Spinal cord (tissue), 9 donors: ENCODE measurements at regions not wholly inside any gene's neighbourhood (a gene's known extent, or its start where the extent isn't known, plus 50 kb on each side); places are given as distances from the start of the nearest gene placed in this dataset.
A peak's percentile ranks its signal among the peaks of the same experiment; 100 is the strongest.
"Not testable (repeated sequence)": the region's sequence is repeated elsewhere in the genome, so short reads cannot be mapped to it uniquely, and the experiment has no call there.

Experiments
- DNase-seq, 6 donors: peaks; one replicate each; pipeline versions ENCODE4 v3.0.0 to v3.0.0-alpha.2; 2013 to 2015; ENCODE audit warnings: low spot score in 6 of 6, low read depth in 4 of 6
- H3K27ac ChIP-seq: one replicate; pipeline ENCODE4 v1.5.1; 2013; ENCODE audit warnings: low read depth, low read length, control low read depth
- H3K27me3 ChIP-seq: one replicate; pipeline ENCODE4 v1.6.1; 2013; ENCODE audit warnings: low read length; ENCODE audit not compliant: control insufficient read depth, insufficient read depth
- H3K36me3 ChIP-seq: one replicate; pipeline ENCODE4 v1.6.1; 2013; ENCODE audit warnings: low read length; ENCODE audit not compliant: control insufficient read depth, insufficient read depth
- H3K4me1 ChIP-seq: one replicate; pipeline ENCODE4 v1.6.1; 2013; ENCODE audit warnings: low read length; ENCODE audit not compliant: control insufficient read depth, insufficient read depth
- H3K4me3 ChIP-seq: one replicate; pipeline ENCODE4 v1.5.1; 2013; ENCODE audit warnings: low read depth, low read length, control low read depth
- H3K9me3 ChIP-seq: one replicate; pipeline ENCODE4 v1.6.1; 2013; ENCODE audit warnings: low read length; ENCODE audit not compliant: control insufficient read depth, insufficient read depth
- WGBS: methylation state at CpG from one replicate; pipeline ENCODE4 v1.1.5; 2013; ENCODE audit warnings: missing lambda C conversion rate; ENCODE audit not compliant: insufficient coverage; 5-methylcytosine and 5-hydroxymethylcytosine counted together
- donor health status: healthy.

DNA sequence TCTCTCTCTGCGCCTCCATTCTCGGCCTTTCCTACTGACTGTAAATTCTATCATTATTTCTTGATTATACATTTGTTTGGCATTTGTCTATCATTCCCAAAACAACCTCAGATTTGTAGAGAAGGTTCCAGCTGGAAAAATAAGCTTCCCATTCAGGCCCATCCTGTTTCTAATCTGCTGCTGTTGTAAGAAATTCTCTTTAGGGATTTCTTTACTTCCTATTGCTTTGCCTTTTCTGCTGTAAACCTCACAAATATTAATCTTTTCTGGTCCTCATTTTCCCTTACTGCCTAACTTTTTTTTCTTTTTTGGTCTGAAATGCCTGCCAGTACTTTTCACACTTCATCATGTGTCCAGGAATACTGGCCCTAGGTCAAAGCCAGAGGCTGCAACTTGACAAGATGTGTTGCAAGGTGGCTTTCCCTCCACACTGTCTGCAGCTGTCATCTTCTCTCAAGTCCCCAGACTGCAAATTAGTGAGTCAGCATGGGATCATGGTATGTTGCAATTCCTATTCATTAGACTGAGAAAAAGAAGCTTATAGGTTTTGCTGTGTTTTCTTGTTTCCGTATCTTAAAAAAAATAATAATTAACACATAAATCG, 858.7 kb upstream of the CHORDC1 start:
- no peak overlapping the region for H3K27ac ChIP-seq
- no CpG with 5 or more reads among the region's 4 CpGs for WGBS
- H3K27me3 ChIP-seq, result no peaks in the 10 kb centered on the region
- no peaks in the 10 kb centered on the region for H3K4me1 ChIP-seq
- H3K9me3 ChIP-seq, result no peaks in the 10 kb centered on the region
- H3K36me3 ChIP-seq, result no peaks in the 10 kb centered on the region
- H3K4me3 ChIP-seq, result no peak overlapping the region
- peak in 2 of 6 donors; percentile 1 to 21 for DNase-seq

GRCh38 chr11:91078221-91078620, 855.4 kb upstream of the CHORDC1 start:
- H3K4me3 ChIP-seq, result no peak overlapping the region
- no peaks in the 10 kb centered on the region for H3K4me1 ChIP-seq
- DNase-seq, result no peak
- no peak overlapping the region for H3K27ac ChIP-seq
- H3K27me3 ChIP-seq, result no peaks in the 10 kb centered on the region
- no peaks in the 10 kb centered on the region for H3K9me3 ChIP-seq
- WGBS, result no CpG with 5 or more reads among the region's 5 CpGs
- H3K36me3 ChIP-seq, result no peaks in the 10 kb centered on the region

- no peak overlapping the region for H3K4me3 ChIP-seq
- WGBS, result no CpG with 5 or more reads among the region's 2 CpGs
- no peaks in the 10 kb centered on the region for H3K36me3 ChIP-seq
- DNase-seq, result no peak
- H3K4me1 ChIP-seq, result no peaks in the 10 kb centered on the region
- H3K27ac ChIP-seq, result no peak overlapping the region
- no peaks in the 10 kb centered on the region for H3K9me3 ChIP-seq
- no peaks in the 10 kb centered on the region for H3K27me3 ChIP-seq
Measured at GRCh38 chr11:91075032-91075695, 852.3 kb upstream of the CHORDC1 start.

GRCh38 chr11:91067666-91068065, 844.8 kb upstream of the CHORDC1 start:
- Histone ChIP-seq H3K36me3 (no peaks in the 10 kb centered on the region), H3K9me3 (no peaks in the 10 kb centered on the region), H3K4me3 (no peak overlapping the region), H3K27ac (no peak overlapping the region), H3K4me1 (no peaks in the 10 kb centered on the region), H3K27me3 (no peaks in the 10 kb centered on the region)
- no peak for DNase-seq
- WGBS, result 100% methylated on average over 1 of the region's 2 CpGs

DNA sequence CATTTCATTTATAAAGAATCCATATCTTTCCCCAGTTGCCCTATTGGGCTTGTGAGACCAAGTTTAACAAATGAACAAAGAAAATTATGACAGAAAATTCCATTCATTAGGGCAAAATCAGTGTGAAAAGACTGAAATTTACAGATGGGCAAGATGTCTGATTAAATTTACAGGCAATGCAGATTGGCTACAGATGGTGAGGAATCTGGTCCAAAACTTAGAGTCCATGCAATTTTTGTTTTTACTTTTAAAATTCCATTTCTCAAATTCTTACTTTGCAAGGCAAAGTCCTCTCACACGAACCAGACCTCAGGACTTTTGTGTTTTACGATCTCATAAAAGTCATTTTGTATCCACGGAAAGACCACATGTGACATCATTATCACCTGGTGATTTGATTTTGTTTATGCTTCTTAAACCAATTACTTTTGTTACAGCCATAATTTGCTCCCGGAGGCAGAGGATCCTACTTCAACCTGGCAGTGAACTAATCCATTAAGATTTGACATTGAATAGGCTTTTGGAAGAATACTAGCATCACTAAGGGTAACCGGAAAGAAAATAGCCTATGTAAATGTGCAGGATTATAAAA, 843.7 kb upstream of the CHORDC1 start:
- peak in 2 of 6 donors; percentile 33 to 77 for DNase-seq
- Histone ChIP-seq H3K36me3 (no peaks in the 10 kb centered on the region), H3K27ac (no peak overlapping the region), H3K4me3 (no peak overlapping the region), H3K27me3 (no peaks in the 10 kb centered on the region), H3K9me3 (no peaks in the 10 kb centered on the region), H3K4me1 (no peaks in the 10 kb centered on the region)
- WGBS, result 0% methylated on average over 1 of the region's 5 CpGs

DNA sequence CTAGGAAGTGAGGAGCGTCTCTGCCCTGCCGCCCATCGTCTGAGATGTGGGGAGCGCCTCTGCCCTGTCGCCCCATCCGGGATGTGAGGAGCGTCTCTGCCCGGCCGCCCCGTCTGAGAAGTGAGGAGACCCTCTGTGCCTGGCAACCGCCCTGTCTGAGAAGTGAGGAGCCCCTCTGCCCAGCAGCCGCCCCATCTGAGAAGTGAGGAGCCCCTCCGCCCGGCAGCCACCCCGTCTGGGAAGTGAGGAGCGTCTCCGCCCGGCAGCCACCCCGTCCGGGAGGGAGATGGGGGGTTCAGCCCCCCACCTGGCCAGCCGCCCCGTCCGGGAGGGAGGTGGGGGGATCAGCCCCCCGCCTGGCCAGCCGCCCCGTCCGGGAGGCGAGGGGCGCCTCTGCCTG, 840.5 kb upstream of the CHORDC1 start:
- not testable (repeated sequence) for H3K4me1 ChIP-seq, H3K4me3 ChIP-seq, H3K27me3 ChIP-seq, H3K9me3 ChIP-seq, DNase-seq, H3K27ac ChIP-seq, H3K36me3 ChIP-seq
- WGBS, result over 99% methylated on average over 11 of the region's 29 CpGs

DNA sequence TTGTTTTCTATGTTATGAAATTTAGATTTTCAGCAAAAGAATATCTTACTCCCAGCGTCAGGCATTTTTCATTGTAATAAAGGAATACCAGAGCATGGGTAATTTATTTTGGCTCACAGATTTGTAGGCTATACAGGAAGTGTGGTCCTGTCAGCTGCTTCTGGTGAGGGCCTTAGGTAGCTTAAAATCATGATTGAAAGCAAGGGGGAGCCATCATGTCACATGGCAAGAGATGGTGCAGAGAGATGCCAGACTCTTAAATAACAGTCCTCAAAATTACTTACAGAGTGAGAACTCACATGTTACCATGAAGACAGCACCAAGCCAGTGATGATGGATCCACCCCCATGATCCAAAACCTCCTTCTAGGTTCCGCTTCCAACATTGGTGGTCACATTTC, 825.0 kb upstream of the CHORDC1 start:
- H3K4me3 ChIP-seq, result no peak overlapping the region
- H3K27me3 ChIP-seq, result no peaks in the 10 kb centered on the region
- WGBS, result no CpG with 5 or more reads among the region's 2 CpGs
- H3K27ac ChIP-seq, result no peak overlapping the region
- no peak for DNase-seq
- H3K4me1 ChIP-seq, result no peaks in the 10 kb centered on the region
- no peaks in the 10 kb centered on the region for H3K9me3 ChIP-seq
- H3K36me3 ChIP-seq, result no peaks in the 10 kb centered on the region

GRCh38 chr11:91046261-91046660, 823.4 kb upstream of the CHORDC1 start:
- 100% methylated on average over 1 of the region's 6 CpGs for WGBS
- no peak overlapping the region for H3K4me3 ChIP-seq
- no peaks in the 10 kb centered on the region for H3K4me1 ChIP-seq
- no peaks in the 10 kb centered on the region for H3K36me3 ChIP-seq
- no peak for DNase-seq
- no peaks in the 10 kb centered on the region for H3K27me3 ChIP-seq
- no peak overlapping the region for H3K27ac ChIP-seq
- H3K9me3 ChIP-seq, result no peaks in the 10 kb centered on the region

- Histone ChIP-seq H3K9me3 (no peaks in the 10 kb centered on the region), H3K27ac (no peak overlapping the region), H3K4me1 (no peaks in the 10 kb centered on the region), H3K4me3 (no peak overlapping the region), H3K27me3 (no peaks in the 10 kb centered on the region), H3K36me3 (no peaks in the 10 kb centered on the region)
- DNase-seq, result peak in 1 of 6 donors; percentile 34
Measured at GRCh38 chr11:91041626-91042025, 818.8 kb upstream of the CHORDC1 start.

- H3K9me3 ChIP-seq, result no peaks in the 10 kb centered on the region
- peak in 1 of 6 donors; percentile 62 for DNase-seq
Measured at GRCh38 chr11:91023731-91024130, 800.9 kb upstream of the CHORDC1 start.

More at GRCh38 chr11:91023731-91024130, 800.9 kb upstream of the CHORDC1 start:
- Histone ChIP-seq H3K4me3 (no peak overlapping the region), H3K4me1 (no peaks in the 10 kb centered on the region), H3K36me3 (no peaks in the 10 kb centered on the region), H3K27me3 (no peaks in the 10 kb centered on the region), H3K27ac (no peak overlapping the region)
- WGBS, result 33% methylated on average over 1 of the region's 2 CpGs
